GM23248 (cell line): ENCODE measurements at regions not wholly inside any gene's neighbourhood (a gene's known extent, or its start where the extent isn't known, plus 50 kb on each side); places are given as distances from the start of the nearest gene placed in this dataset.

Source experiments
- EZH2 ChIP-seq: fragments of 200-600 bp; sonication (generic); IDR thresholded peaks from 2 replicates; pipeline ENCODE4 v1.6.1; 2018; ENCODE audit warnings: antibody characterized with exemption, mild to moderate bottlenecking; ENCODE audit not compliant: insufficient read depth, poor library complexity, severe bottlenecking
- EZH2phosphoT487 ChIP-seq: fragments of 200-600 bp; sonication (generic); IDR thresholded peaks from 2 replicates; pipeline ENCODE4 v1.6.1; 2018; ENCODE audit warnings: antibody characterized with exemption, moderate library complexity, mild to moderate bottlenecking, low read depth; ENCODE audit not compliant: insufficient read depth

DNA sequence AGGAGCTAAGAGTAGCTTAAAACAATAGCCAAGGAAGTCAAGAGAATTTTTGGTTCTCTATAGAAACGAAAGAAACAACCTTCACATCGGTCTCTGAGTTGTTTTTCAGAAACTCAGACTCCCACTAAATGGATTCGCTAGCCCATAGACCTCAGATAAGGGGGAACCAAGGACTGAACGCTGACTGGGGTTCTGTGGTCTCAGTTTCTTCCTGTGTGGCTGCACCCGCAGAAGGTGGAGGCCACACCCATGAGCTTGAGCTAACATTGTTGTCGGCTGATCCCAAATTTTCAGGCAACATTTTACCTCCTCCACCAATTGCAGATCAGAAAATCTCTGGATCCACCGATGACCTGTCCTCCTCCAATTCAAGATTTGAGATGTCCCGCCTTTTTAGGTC lies 456.1 kb downstream of the AJAP1 start:
- TF ChIP-seq EZH2 = no peak
- TF ChIP-seq EZH2phosphoT487 = no peak
